ENCODE measurements at regions not wholly inside any gene's neighbourhood (a gene's known extent, or its start where the extent isn't known, plus 50 kb on each side); places are given as distances from the start of the nearest gene placed in this dataset.

- Histone ChIP-seq H3K9me3 (ENCODE audit: control insufficient read depth in 1 of 2, insufficient read depth in 1 of 2, low read depth in 1 of 2, low read length in 2 of 2) (no peaks in the 10 kb centered on the region), H3K4me1 (ENCODE audit: control insufficient read depth in 1 of 2, insufficient read depth in 2 of 2, low read length in 2 of 2) (no peaks in the 10 kb centered on the region), H3K79me2 (ENCODE audit: insufficient read depth, low read length) (no peaks in the 10 kb centered on the region), H3K4me2 (ENCODE audit: low read length) (no peak overlapping the region), H3K9me2 (ENCODE audit: insufficient read depth) (no peaks in the 10 kb centered on the region), H3K9ac (ENCODE audit: low read length) (no peak overlapping the region), H2AFZ (ENCODE audit: low read depth, low read length, poor library complexity, severe bottlenecking) (no peak overlapping the region), H3K36me3 (ENCODE audit: control insufficient read depth in 1 of 2, insufficient read depth in 2 of 2, low read length in 2 of 2) (no peaks in the 10 kb centered on the region), H3K27me3 (ENCODE audit: insufficient read depth, low read length) (no peaks in the 10 kb centered on the region), H3K4me3 (replicated peaks in 1 of 2; ENCODE audit: low read depth in 1 of 2, low read length in 2 of 2) (no peak overlapping the region), H3K27ac (ENCODE audit: low read depth, low read length) (no peak overlapping the region), H4K20me1 (ENCODE audit: insufficient read depth) (no peaks in the 10 kb centered on the region)
- no peak for TF ChIP-seq EGR1 (IDR thresholded peaks at IDR 0.05; ENCODE audit: low read depth)
- TF ChIP-seq SRF (IDR thresholded peaks at IDR 0.05; ENCODE audit: low read depth), result no peak
- TF ChIP-seq EZH2 (IDR thresholded peaks at IDR 0.05), result no peak
- TF ChIP-seq REST (IDR thresholded peaks at IDR 0.05; ENCODE audit: low read depth), result no peak
- TF ChIP-seq POLR2A (IDR thresholded peaks at IDR 0.05; ENCODE audit: borderline replicate concordance, extremely low read depth, insufficient read depth, insufficient read length), result no peak
- TF ChIP-seq ZFX (IDR thresholded peaks at IDR 0.05), result no peak
- TF ChIP-seq, protein P1, sequence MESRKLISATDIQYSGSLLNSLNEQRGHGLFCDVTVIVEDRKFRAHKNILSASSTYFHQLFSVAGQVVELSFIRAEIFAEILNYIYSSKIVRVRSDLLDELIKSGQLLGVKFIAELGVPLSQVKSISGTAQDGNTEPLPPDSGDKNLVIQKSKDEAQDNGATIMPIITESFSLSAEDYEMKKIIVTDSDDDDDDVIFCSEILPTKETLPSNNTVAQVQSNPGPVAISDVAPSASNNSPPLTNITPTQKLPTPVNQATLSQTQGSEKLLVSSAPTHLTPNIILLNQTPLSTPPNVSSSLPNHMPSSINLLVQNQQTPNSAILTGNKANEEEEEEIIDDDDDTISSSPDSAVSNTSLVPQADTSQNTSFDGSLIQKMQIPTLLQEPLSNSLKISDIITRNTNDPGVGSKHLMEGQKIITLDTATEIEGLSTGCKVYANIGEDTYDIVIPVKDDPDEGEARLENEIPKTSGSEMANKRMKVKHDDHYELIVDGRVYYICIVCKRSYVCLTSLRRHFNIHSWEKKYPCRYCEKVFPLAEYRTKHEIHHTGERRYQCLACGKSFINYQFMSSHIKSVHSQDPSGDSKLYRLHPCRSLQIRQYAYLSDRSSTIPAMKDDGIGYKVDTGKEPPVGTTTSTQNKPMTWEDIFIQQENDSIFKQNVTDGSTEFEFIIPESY (IDR thresholded peaks at IDR 0.05; ENCODE audit: extremely low read depth, insufficient replicate concordance, low read length), result no peak
- TF ChIP-seq ELF1 (IDR thresholded peaks at IDR 0.05; ENCODE audit: borderline replicate concordance, low read depth), result no peak
- TF ChIP-seq MAX (IDR thresholded peaks at IDR 0.05), result no peak
- TF ChIP-seq, protein P2, sequence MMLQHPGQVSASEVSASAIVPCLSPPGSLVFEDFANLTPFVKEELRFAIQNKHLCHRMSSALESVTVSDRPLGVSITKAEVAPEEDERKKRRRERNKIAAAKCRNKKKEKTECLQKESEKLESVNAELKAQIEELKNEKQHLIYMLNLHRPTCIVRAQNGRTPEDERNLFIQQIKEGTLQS (IDR thresholded peaks at IDR 0.05), result no peak
- TF ChIP-seq FOSL1 (IDR thresholded peaks at IDR 0.05; ENCODE audit: low read depth), result no peak
- TF ChIP-seq RAD21 (IDR thresholded peaks at IDR 0.05; ENCODE audit: low read depth), result no peak
- TF ChIP-seq POLR2AphosphoS5 (IDR thresholded peaks at IDR 0.05; ENCODE audit: low read depth, low read length), result no peak
- TF ChIP-seq EZH2phosphoT487 (IDR thresholded peaks at IDR 0.05; ENCODE audit: borderline replicate concordance), result no peak
- no peak for TF ChIP-seq JUND (IDR thresholded peaks at IDR 0.05)
- TF ChIP-seq SP1 (IDR thresholded peaks at IDR 0.05; ENCODE audit: low read depth), result no peak
- no peak for TF ChIP-seq SIN3A (IDR thresholded peaks at IDR 0.05; ENCODE audit: low read depth)
- CTCF ChIA-PET, result no interaction called here
- DNase-seq (ENCODE audit: low read depth, low spot score), result no peak
- intact Hi-C loops (cut with micrococcal nuclease), result no loop called here
- no TSS peak for BruUV-seq (replicated peaks)
- RAD21 ChIA-PET (ENCODE audit: low non-redundant PET in 1 of 2, low total read pairs in 2 of 2, uncharacterized antibody in 2 of 2, unreplicated experiment in 2 of 2), result no interaction called here
- POLR2A ChIA-PET, result no interaction called here
- ATAC-seq, result no peak
These were observed 127.6 kb downstream of the TMCO5A start for GRCh38 chr15:38061856-38062649.

All from HCT116 (cell line).